ENCODE measurements at regions not wholly inside any gene's neighbourhood (a gene's known extent, or its start where the extent isn't known, plus 50 kb on each side); places are given as distances from the start of the nearest gene placed in this dataset.

DNA sequence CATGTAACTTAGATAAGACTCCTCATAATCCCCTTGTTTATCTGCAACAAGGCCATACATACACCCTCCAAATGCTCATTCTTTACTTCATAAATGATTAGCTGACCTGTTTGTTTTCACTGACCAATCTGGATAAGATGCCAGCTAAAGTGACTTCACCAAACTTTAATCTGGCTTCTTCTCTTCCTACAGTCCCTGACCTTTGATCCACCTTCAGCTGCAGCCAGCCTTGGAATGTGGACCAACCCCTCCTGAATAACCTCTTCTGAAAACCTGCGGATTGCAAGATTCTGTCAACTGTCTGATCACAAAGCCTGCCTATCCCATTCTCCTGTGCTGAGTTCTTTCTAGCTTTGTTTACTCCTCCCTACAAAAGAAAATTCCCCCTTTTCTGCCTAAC lies 476.8 kb downstream of the LRRC70 start:
- Histone ChIP-seq H3K79me1 (ENCODE audit: low read depth, low read length) (no peaks in the 10 kb centered on the region), H3K4me2 (ENCODE audit: insufficient read depth in 1 of 2, low read depth in 2 of 2, low read length in 2 of 2) (no peak overlapping the region), H4K8ac (ENCODE audit: extremely low read depth, insufficient read depth, low read length) (no peak overlapping the region), H2BK15ac (ENCODE audit: low read length) (no peak overlapping the region), H3K4me3 (ENCODE audit: extremely low read depth in 1 of 4, insufficient read depth in 2 of 4, low read depth in 3 of 4, low read length in 4 of 4) (no peak overlapping the region), H2AFZ (ENCODE audit: low read length) (no peak overlapping the region), H3K27me3 (replicated peaks in 1 of 4; ENCODE audit: control insufficient read depth in 3 of 4, extremely low read depth in 1 of 4, insufficient read depth in 3 of 4, low read length in 3 of 4) (no peaks in the 10 kb centered on the region), H4K5ac (ENCODE audit: insufficient read length, low read depth, low read length) (no peak overlapping the region), H2BK20ac (ENCODE audit: low read length) (no peak overlapping the region), H4K20me1 (replicated peaks in 1 of 2; ENCODE audit: control insufficient read depth in 1 of 2, insufficient read depth in 2 of 2, low read length in 2 of 2) (no peaks in the 10 kb centered on the region), H2BK12ac (ENCODE audit: low read depth, low read length) (no peak overlapping the region), H3K27ac (ENCODE audit: low read depth, low read length) (no peak overlapping the region), H3K79me2 (ENCODE audit: control insufficient read depth in 1 of 2, insufficient read depth in 2 of 2, low read length in 2 of 2) (no peaks in the 10 kb centered on the region), H3K9ac (replicated peaks in 1 of 4; ENCODE audit: extremely low read depth in 1 of 4, low read depth in 3 of 4, low read length in 3 of 4) (no peak overlapping the region), H3K4me1 (replicated peaks in 1 of 4; ENCODE audit: control insufficient read depth in 3 of 4, insufficient read depth in 4 of 4, low read length in 3 of 4) (peaks cover 0 to 2% (median under 1%) of the 10 kb centered on the region in 4 experiments; a peak in 1 of 7 replicates), H3K14ac (ENCODE audit: insufficient read length) (no peak overlapping the region), H3K18ac (ENCODE audit: extremely low read depth, low read length) (no peak overlapping the region), H3K56ac (replicated peaks; ENCODE audit: insufficient read length, low read depth, low read length) (no peak overlapping the region), H3K36me3 (ENCODE audit: control insufficient read depth in 2 of 4, insufficient read depth in 4 of 4, low read length in 3 of 4) (no peaks in the 10 kb centered on the region), H2BK120ac (replicated peaks; ENCODE audit: low read depth, low read length) (no peak overlapping the region), H2BK5ac (ENCODE audit: low read depth, low read length) (no peak overlapping the region), H3K4ac (replicated peaks; ENCODE audit: insufficient read length, low read depth, low read length) (no peak overlapping the region), H2AK5ac (ENCODE audit: low read depth, low read length) (no peak overlapping the region), H3K23me2 (ENCODE audit: low read depth, low read length) (no peaks in the 10 kb centered on the region; the same call in 1 of the 2 replicates), H3K23ac (ENCODE audit: insufficient read length) (no peak overlapping the region), H4K91ac (replicated peaks; ENCODE audit: insufficient read length, low read length) (no peak overlapping the region), H3K9me3 (ENCODE audit: insufficient read depth in 2 of 2, low read depth in 1 of 2, low read length in 1 of 2) (no peaks in the 10 kb centered on the region)
- TF ChIP-seq TEAD4 (IDR thresholded peaks at IDR 0.05; ENCODE audit: low read depth, low read length) (peak; percentile 41; the same call in 1 of the 2 replicates), RXRA (IDR thresholded peaks at IDR 0.05; ENCODE audit: insufficient read depth, low read depth, low read length) (no peak)
- DNase-seq (ENCODE audit: low read depth in 1 of 2, low spot score in 2 of 2) = no peak
- 93% methylated on average over 1 of the region's 1 CpG; no CpG with 5 or more reads in 1 of the 2 experiments for WGBS, 2 experiments (ENCODE audit: extremely low coverage in 1 of 2, insufficient coverage in 1 of 2, insufficient read length in 1 of 2, insufficient replicate concordance in 2 of 2, low coverage in 1 of 2, low lambda C conversion rate in 2 of 2, missing lambda C conversion rate in 1 of 2)
- CTCF ChIA-PET (ENCODE audit: partially characterized antibody) = interaction anchor here (1.5 kb wide), 1 partner anchor 70 kb away, joined by 3 read pairs; no protein-coding TSS in a partner anchor
- FAIRE-seq = no peak
- POLR2A ChIA-PET (ENCODE audit: partially characterized antibody) = no interaction called here

All from H1 (cell line).